ENCODE measurements at regions not wholly inside any gene's neighbourhood (a gene's known extent, or its start where the extent isn't known, plus 50 kb on each side); places are given as distances from the start of the nearest gene placed in this dataset.

GRCh38 chr2:166607880-166608279, 113.8 kb upstream of the SCN7A start (continued):
- TF ChIP-seq MAX (IDR thresholded peaks at IDR 0.05; ENCODE audit: low read depth) = no peak
- TF ChIP-seq GATA2 (CRISPR knock-in tag; IDR thresholded peaks at IDR 0.05) = no peak
- TF ChIP-seq JUND (IDR thresholded peaks at IDR 0.05) = no peak
- no peak for TF ChIP-seq RXRA (IDR thresholded peaks at IDR 0.05; ENCODE audit: borderline replicate concordance, low read depth)

- Histone ChIP-seq H3K4me2 (no peak overlapping the region), H4K20me1 (ENCODE audit: insufficient read depth) (no peaks in the 10 kb centered on the region), H3K27me3 (ENCODE audit: insufficient read depth) (no peaks in the 10 kb centered on the region), H3K9me2 (no peaks in the 10 kb centered on the region), H3K79me2 (ENCODE audit: insufficient read depth) (no peaks in the 10 kb centered on the region), H3K9ac (peak overlapping the region; percentile 33; the same call in 1 of the 2 replicates), H3K9me3 (0 out of 2 replicates have a peak, but pooled peaks cover 8% of the 10 kb centered on the region), H3F3A (replicated peaks; ENCODE audit: insufficient read depth) (peaks cover 18% of the 10 kb centered on the region), H3K27ac (ENCODE audit: low read depth in 2 of 2, low read length in 1 of 2) (peak overlapping the region in 1 of 2 experiments; percentile 80; a peak in 2 of 4 replicates), H3K4me3 (ENCODE audit: low read depth in 2 of 2, low read length in 1 of 2) (no peak overlapping the region), H2AFZ (ENCODE audit: low read depth) (peak overlapping the region; percentile 56), H3K4me1 (ENCODE audit: control insufficient read depth in 1 of 2, insufficient read depth in 2 of 2, low read depth in 1 of 2, low read length in 1 of 2) (no peaks in the 10 kb centered on the region), H3K36me3 (replicated peaks in 1 of 2; ENCODE audit: control insufficient read depth in 1 of 2, insufficient read depth in 2 of 2, low read length in 1 of 2) (no peaks in the 10 kb centered on the region)
- WGBS (ENCODE audit: low lambda C conversion rate) = 4% methylated on average over 1 of the region's 1 CpG
- DNase-seq = no peak
- POLR2A ChIA-PET = no interaction called here
- CTCF ChIA-PET = interaction anchor here (1.6 kb wide), 1 partner anchor 11 kb away, joined by 4 read pairs; no protein-coding TSS in a partner anchor
- TF ChIP-seq ZBTB33 (IDR thresholded peaks at IDR 0.05; ENCODE audit: borderline replicate concordance, low read depth) (peak; percentile 48; the same call in 1 of the 2 replicates), RXRA (IDR thresholded peaks at IDR 0.05; ENCODE audit: borderline replicate concordance, low read depth) (0 out of 2 replicates have a peak, but pooled peaks have one; percentile 22), TCF12 (IDR thresholded peaks at IDR 0.05) (peak; percentile 75), YY1 (IDR thresholded peaks at IDR 0.05; ENCODE audit: low read depth) (peak; percentile 59; the same call in 1 of the 2 replicates), GATA2 (CRISPR knock-in tag; IDR thresholded peaks at IDR 0.05) (no peak), EP300 (IDR thresholded peaks at IDR 0.05; ENCODE audit: borderline replicate concordance in 1 of 2, low read depth in 1 of 2, low read length in 1 of 2) (peak in 1 of 2 experiments; percentile 84; a peak in 2 of 4 replicates), NRF1 (IDR thresholded peaks at IDR 0.05; ENCODE audit: low read depth, low read length) (no peak), ELF1 (IDR thresholded peaks at IDR 0.05) (no peak), REST (IDR thresholded peaks at IDR 0.05; ENCODE audit: low read depth, low read length) (no peak), JUND (IDR thresholded peaks at IDR 0.05) (peak; percentile 87), NFIC (IDR thresholded peaks at IDR 0.05; ENCODE audit: borderline replicate concordance) (peak; percentile 51; the same call in 1 of the 2 replicates), USF1 (IDR thresholded peaks at IDR 0.05; ENCODE audit: borderline replicate concordance, low read depth) (no peak), TEAD4 (IDR thresholded peaks at IDR 0.05; ENCODE audit: borderline replicate concordance, insufficient read depth) (peak; percentile 79), USF2 (IDR thresholded peaks at IDR 0.05; ENCODE audit: borderline replicate concordance, low read depth, low read length) (no peak), PBX3 (IDR thresholded peaks at IDR 0.05) (peak; percentile 71), FOXM1 (IDR thresholded peaks at IDR 0.05; ENCODE audit: low read depth) (peak; percentile 51; the same call in 1 of the 2 replicates), TAF1 (IDR thresholded peaks at IDR 0.05; ENCODE audit: borderline replicate concordance, low read depth, low read length) (no peak), MAX (IDR thresholded peaks at IDR 0.05; ENCODE audit: low read depth) (0 out of 2 replicates have a peak, but pooled peaks have one; percentile 45), FOSL2 (IDR thresholded peaks at IDR 0.05; ENCODE audit: borderline replicate concordance, low read depth) (peak; percentile 88), MEF2A (IDR thresholded peaks at IDR 0.05; ENCODE audit: borderline replicate concordance, low read depth) (peak; percentile 61; the same call in 1 of the 2 replicates)
Measured at GRCh38 chr2:166593403-166593802, 99.4 kb upstream of the SCN7A start.

Data from SK-N-SH (cell line).